ENCODE measurements at regions not wholly inside any gene's neighbourhood (a gene's known extent, or its start where the extent isn't known, plus 50 kb on each side); places are given as distances from the start of the nearest gene placed in this dataset.

DNA sequence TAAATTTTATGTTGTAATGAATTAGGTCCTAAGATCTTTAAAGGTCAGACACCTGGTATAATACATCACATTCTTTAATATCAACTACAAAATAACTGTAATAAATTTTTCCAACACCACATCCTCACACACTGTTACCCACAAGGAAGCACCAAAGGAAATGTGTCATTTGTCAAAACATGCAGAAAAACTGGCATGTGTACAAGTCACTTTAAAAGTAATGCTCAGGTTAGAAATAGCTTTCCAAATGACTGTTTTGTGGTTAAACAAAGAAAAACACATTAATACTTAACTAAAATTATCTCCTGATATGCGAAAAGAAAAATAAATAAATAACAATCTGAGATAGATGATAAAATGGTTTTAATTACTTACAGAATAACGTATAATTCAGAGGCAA, 74.7 kb downstream of the MZT1 start:
- TF ChIP-seq, protein P1, sequence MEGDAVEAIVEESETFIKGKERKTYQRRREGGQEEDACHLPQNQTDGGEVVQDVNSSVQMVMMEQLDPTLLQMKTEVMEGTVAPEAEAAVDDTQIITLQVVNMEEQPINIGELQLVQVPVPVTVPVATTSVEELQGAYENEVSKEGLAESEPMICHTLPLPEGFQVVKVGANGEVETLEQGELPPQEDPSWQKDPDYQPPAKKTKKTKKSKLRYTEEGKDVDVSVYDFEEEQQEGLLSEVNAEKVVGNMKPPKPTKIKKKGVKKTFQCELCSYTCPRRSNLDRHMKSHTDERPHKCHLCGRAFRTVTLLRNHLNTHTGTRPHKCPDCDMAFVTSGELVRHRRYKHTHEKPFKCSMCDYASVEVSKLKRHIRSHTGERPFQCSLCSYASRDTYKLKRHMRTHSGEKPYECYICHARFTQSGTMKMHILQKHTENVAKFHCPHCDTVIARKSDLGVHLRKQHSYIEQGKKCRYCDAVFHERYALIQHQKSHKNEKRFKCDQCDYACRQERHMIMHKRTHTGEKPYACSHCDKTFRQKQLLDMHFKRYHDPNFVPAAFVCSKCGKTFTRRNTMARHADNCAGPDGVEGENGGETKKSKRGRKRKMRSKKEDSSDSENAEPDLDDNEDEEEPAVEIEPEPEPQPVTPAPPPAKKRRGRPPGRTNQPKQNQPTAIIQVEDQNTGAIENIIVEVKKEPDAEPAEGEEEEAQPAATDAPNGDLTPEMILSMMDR (IDR thresholded peaks at IDR 0.05) = no peak
- TF ChIP-seq POLR2A (IDR thresholded peaks at IDR 0.05) (no peak), EP300 (IDR thresholded peaks at IDR 0.05) (no peak)

All from sigmoid colon (tissue), 4 donors.